HepG2 (cell line): ENCODE measurements at regions not wholly inside any gene's neighbourhood (a gene's known extent, or its start where the extent isn't known, plus 50 kb on each side); places are given as distances from the start of the nearest gene placed in this dataset.

Experiments used
- ATAC-seq: fragments of 200-7000 bp; cut with Tn5 transposase; 3 replicates; pipeline ENCODE4 v1.9.1; 2020; ENCODE audit warnings: mild to moderate bottlenecking, moderate library complexity
- BruUV-seq: library from RNA; stranded (reverse); fragments of 400-500 nt; replicated peaks from 2 replicates; lab custom pipeline; 2021; lab: Mats Ljungman, UMichigan
- CTCF ChIA-PET: fragments of 300-600 bp; formaldehyde crosslinking; extraction: SDS; loops from one replicate; lab custom pipeline; 2021; ENCODE audit warnings: low total read pairs, inconsistent platforms, low intra/inter-chr PET ratio; lab: Yijun Ruan, JAX
- POLR2A ChIA-PET: fragments of 350-600 bp; sonication (Branson Sonifier 250); formaldehyde crosslinking; loops from one replicate; lab custom pipeline; 2020; ENCODE audit warnings: antibody characterized with exemption, inconsistent platforms; lab: Yijun Ruan, JAX
- DNase-seq: peaks from one replicate; pipeline ENCODE4 v3.0.0-alpha.2; 2015; ENCODE audit warnings: low spot score
- FAIRE-seq: peaks from 3 replicates; lab custom pipeline; 2011; peaks lifted over from hg19 to GRCh38; lab: Jason Lieb, UNC
- H2AFZ ChIP-seq: one replicate; pipeline ENCODE4 v1.6.1; 2011; ENCODE audit warnings: low read length, inconsistent platforms
- H3K27ac ChIP-seq: fragments of 300-600 bp; 3 replicates; pipeline ENCODE4 v1.8.0; 2011; ENCODE audit warnings: mixed run types, mild to moderate bottlenecking, mixed read lengths, low read length, inconsistent platforms; ENCODE audit not compliant: insufficient read depth; ENCODE audit errors: extremely low read length
- H3K27me3 ChIP-seq, 2 experiments: fragments of 200-600 bp in 1 of 2; 2 replicates in 1 of 2; 3 replicates in 1 of 2; pipeline versions ENCODE4 v1.6.0 to v1.8.0; 2011; ENCODE audit warnings: low read length in 2 of 2, mild to moderate bottlenecking in 2 of 2, moderate library complexity in 2 of 2, inconsistent platforms in 1 of 2; ENCODE audit not compliant: insufficient read depth in 2 of 2, control insufficient read depth in 1 of 2
- H3K36me3 ChIP-seq, 2 experiments: fragments of 200-600 bp in 1 of 2; replicated peaks in 1 of 2; 2 replicates in 1 of 2; 3 replicates in 1 of 2; pipeline versions ENCODE4 v1.5.1 to v1.8.0; 2011; ENCODE audit warnings: low read length in 2 of 2, inconsistent platforms in 1 of 2; ENCODE audit not compliant: insufficient read depth in 2 of 2, control insufficient read depth in 1 of 2
- H3K4me1 ChIP-seq: 2 replicates; pipeline ENCODE4 v1.5.1; 2012; ENCODE audit warnings: low read length, inconsistent platforms; ENCODE audit not compliant: insufficient read depth
- H3K4me2 ChIP-seq: 2 replicates; pipeline ENCODE4 v1.6.0; 2011; ENCODE audit warnings: low read depth, low read length, inconsistent platforms
- H3K4me3 ChIP-seq, 3 experiments: fragments of 200-600 bp in 1 of 3; sonication (generic), shearing (Covaris generic) in 1 of 3; replicated peaks in 1 of 3; 2 replicates each; pipeline ENCODE4 v1.5.1; 2011 to 2016; ENCODE audit warnings: low read length in 3 of 3, inconsistent platforms in 2 of 3, low read depth in 2 of 3, mild to moderate bottlenecking in 2 of 3, control low read depth in 1 of 3, mixed read lengths in 1 of 3; ENCODE audit not compliant: insufficient read depth in 1 of 3
- H3K79me2 ChIP-seq: one replicate; pipeline ENCODE4 v1.6.1; 2011; ENCODE audit warnings: low read length, inconsistent platforms; ENCODE audit not compliant: insufficient read depth
- H3K9ac ChIP-seq: 2 replicates; pipeline ENCODE4 v1.6.0; 2011; ENCODE audit warnings: mild to moderate bottlenecking, low read depth, low read length, inconsistent platforms; ENCODE audit not compliant: insufficient read depth
- H3K9me3 ChIP-seq: 2 replicates; pipeline ENCODE4 v1.5.1; 2012; ENCODE audit warnings: mild to moderate bottlenecking, low read length
- H4K20me1 ChIP-seq: 2 replicates; pipeline ENCODE4 v1.6.0; 2011; ENCODE audit warnings: inconsistent platforms, mild to moderate bottlenecking, low read length, moderate library complexity; ENCODE audit not compliant: insufficient read depth
- MTF1 ChIP-seq: sonication (generic); formaldehyde crosslinking; IDR thresholded peaks from 2 replicates; pipeline ENCODE4 v1.5.0; 2020; ENCODE audit warnings: missing genetic modification reagents
- NAIF1 ChIP-seq: sonication (generic); formaldehyde crosslinking; IDR thresholded peaks from 2 replicates; pipeline ENCODE4 v1.5.0; 2020; ENCODE audit warnings: mild to moderate bottlenecking, missing genetic modification reagents, borderline replicate concordance
- RBFOX2 ChIP-seq: fragments of 200-400 bp; formaldehyde crosslinking; IDR thresholded peaks from 2 replicates; pipeline ENCODE4 v1.6.1; 2017; ENCODE audit warnings: low read depth, mild to moderate bottlenecking, low read length
- RFX3 ChIP-seq: IDR thresholded peaks from 2 replicates; pipeline ENCODE4 v1.6.1; 2016; ENCODE audit warnings: missing biosample characterization, missing genetic modification reagents
- SIN3B ChIP-seq: fragments of 150-350 bp; IDR thresholded peaks from 2 replicates; pipeline ENCODE4 v1.6.1; 2014; ENCODE audit warnings: low read length
- ZBTB3 ChIP-seq: sonication (generic); formaldehyde crosslinking; IDR thresholded peaks from 2 replicates; pipeline ENCODE4 v1.4.0; 2020; ENCODE audit warnings: low read depth, mild to moderate bottlenecking, moderate library complexity, missing genetic modification reagents, borderline replicate concordance
- ZNF143 ChIP-seq: sonication (generic); formaldehyde crosslinking; IDR thresholded peaks from 2 replicates; pipeline ENCODE4 v1.4.0; 2020; ENCODE audit warnings: missing genetic modification reagents
- ZNF264 ChIP-seq: sonication (generic); formaldehyde crosslinking; IDR thresholded peaks from 2 replicates; pipeline ENCODE4 v1.4.0; 2020; ENCODE audit warnings: missing genetic modification reagents
- ZNF879 ChIP-seq: sonication (generic); formaldehyde crosslinking; IDR thresholded peaks from 2 replicates; pipeline ENCODE4 v1.8.1; 2023; ENCODE audit warnings: missing genetic modification reagents
- WGBS: methylation state at CpG from one replicate; pipeline ENCODE4 v1.1.6; 2017; ENCODE audit warnings: low lambda C conversion rate; 5-methylcytosine and 5-hydroxymethylcytosine counted together
- in situ Hi-C: cut with HindIII; loops from 2 replicates; pipeline ENCODE4 v1.10.0; 2017; ENCODE audit warnings: low pct_unique_long_range_greater_than_20kb; ENCODE audit not compliant: extremely low pct_ligation_motif_present
- intact Hi-C: fragments of 100-400 bp; cut with micrococcal nuclease; formaldehyde crosslinking; loops from one replicate; pipeline ENCODE4 v1.10.0; 2022; ENCODE audit not compliant: unreplicated experiment
- TF ChIP-seq, protein P1 (sequence below): sonication (generic); formaldehyde crosslinking; IDR thresholded peaks from 2 replicates; pipeline ENCODE4 v1.4.0; 2020; ENCODE audit warnings: mild to moderate bottlenecking, missing genetic modification reagents
- TF ChIP-seq, protein P2 (sequence below): sonication (generic); formaldehyde crosslinking; IDR thresholded peaks from 2 replicates; pipeline ENCODE4 v1.4.0; 2020; ENCODE audit warnings: missing genetic modification reagents, low read depth, mild to moderate bottlenecking, borderline replicate concordance
- TF ChIP-seq, protein P3 (sequence below): sonication (generic); formaldehyde crosslinking; IDR thresholded peaks from 2 replicates; pipeline ENCODE4 v1.4.0; 2020; ENCODE audit warnings: missing genetic modification reagents
- TF ChIP-seq, protein P4 (sequence below): sonication (generic); formaldehyde crosslinking; conservative IDR thresholded peaks from 2 replicates; pipeline ENCODE4 v1.4.0; 2020; ENCODE audit warnings: missing genetic modification reagents
- TF ChIP-seq, protein P5 (sequence below): sonication (generic); formaldehyde crosslinking; IDR thresholded peaks from 2 replicates; pipeline ENCODE4 v1.4.0; 2020; ENCODE audit warnings: missing genetic modification reagents, borderline replicate concordance
- TF ChIP-seq, protein P6 (sequence below): sonication (generic); formaldehyde crosslinking; conservative IDR thresholded peaks from 2 replicates; pipeline ENCODE4 v1.8.0; 2022; ENCODE audit warnings: low read depth, missing genetic modification reagents

DNA sequence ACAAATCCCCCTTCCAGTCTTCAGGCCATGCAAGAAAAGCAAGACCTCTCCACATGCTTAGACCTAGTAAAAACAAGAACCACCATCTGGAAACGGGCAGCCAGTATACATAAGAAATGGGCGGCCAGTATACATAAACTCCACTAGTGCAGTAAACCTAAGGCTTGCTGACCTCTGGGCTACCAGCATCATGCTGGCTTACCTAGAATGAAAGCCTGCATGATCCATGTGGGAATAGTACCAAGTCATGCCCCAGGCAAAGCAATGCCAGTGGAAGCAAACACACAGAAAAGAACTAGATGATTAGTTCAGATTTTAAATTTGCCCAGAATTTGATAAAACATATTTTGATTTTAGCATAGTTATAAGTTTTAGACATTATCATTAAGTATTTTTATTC, 1346.4 kb downstream of the EFNA5 start:
- ChIA-PET CTCF (no interaction called here), POLR2A (no interaction called here)
- H3K27me3 ChIP-seq, result no peaks in the 10 kb centered on the region
- H3K27ac ChIP-seq, result no peak overlapping the region
- 0% methylated on average over 2 of the region's 2 CpGs for WGBS
- in situ Hi-C loops (no loop called here), intact Hi-C loops (no loop called here)
- H2AFZ ChIP-seq, result no peak overlapping the region
- H3K4me3 ChIP-seq, result no peak overlapping the region
- H3K4me1 ChIP-seq, result no peaks in the 10 kb centered on the region
- no peaks in the 10 kb centered on the region for H4K20me1 ChIP-seq
- no peak for FAIRE-seq
- H3K36me3 ChIP-seq, result no peaks in the 10 kb centered on the region
- H3K9ac ChIP-seq, result no peak overlapping the region
- DNase-seq, result no peak
- no peaks in the 10 kb centered on the region for H3K79me2 ChIP-seq
- H3K9me3 ChIP-seq, result no peaks in the 10 kb centered on the region
- no peak overlapping the region for H3K4me2 ChIP-seq
- ATAC-seq, result no peak
- TF ChIP-seq, protein P1, sequence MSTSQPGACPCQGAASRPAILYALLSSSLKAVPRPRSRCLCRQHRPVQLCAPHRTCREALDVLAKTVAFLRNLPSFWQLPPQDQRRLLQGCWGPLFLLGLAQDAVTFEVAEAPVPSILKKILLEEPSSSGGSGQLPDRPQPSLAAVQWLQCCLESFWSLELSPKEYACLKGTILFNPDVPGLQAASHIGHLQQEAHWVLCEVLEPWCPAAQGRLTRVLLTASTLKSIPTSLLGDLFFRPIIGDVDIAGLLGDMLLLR (CRISPR knock-in tag), result no peak
- TF ChIP-seq, protein P2, sequence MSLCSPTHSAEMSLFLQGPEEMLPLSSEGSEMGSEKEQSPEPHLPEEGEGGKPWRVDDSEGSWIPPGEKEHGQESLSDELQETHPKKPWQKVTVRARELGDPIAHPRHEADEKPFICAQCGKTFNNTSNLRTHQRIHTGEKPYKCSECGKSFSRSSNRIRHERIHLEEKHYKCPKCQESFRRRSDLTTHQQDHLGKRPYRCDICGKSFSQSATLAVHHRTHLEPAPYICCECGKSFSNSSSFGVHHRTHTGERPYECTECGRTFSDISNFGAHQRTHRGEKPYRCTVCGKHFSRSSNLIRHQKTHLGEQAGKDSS (CRISPR knock-in tag), result no peak
- no peak for TF ChIP-seq ZNF879 (CRISPR knock-in tag)
- TF ChIP-seq, protein P3, sequence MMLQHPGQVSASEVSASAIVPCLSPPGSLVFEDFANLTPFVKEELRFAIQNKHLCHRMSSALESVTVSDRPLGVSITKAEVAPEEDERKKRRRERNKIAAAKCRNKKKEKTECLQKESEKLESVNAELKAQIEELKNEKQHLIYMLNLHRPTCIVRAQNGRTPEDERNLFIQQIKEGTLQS (CRISPR knock-in tag), result no peak
- TF ChIP-seq SIN3B, result no peak
- TF ChIP-seq RFX3, result no peak
- TF ChIP-seq ZNF264 (CRISPR knock-in tag), result no peak
- TF ChIP-seq ZBTB3 (CRISPR knock-in tag), result no peak
- TF ChIP-seq, protein P4, sequence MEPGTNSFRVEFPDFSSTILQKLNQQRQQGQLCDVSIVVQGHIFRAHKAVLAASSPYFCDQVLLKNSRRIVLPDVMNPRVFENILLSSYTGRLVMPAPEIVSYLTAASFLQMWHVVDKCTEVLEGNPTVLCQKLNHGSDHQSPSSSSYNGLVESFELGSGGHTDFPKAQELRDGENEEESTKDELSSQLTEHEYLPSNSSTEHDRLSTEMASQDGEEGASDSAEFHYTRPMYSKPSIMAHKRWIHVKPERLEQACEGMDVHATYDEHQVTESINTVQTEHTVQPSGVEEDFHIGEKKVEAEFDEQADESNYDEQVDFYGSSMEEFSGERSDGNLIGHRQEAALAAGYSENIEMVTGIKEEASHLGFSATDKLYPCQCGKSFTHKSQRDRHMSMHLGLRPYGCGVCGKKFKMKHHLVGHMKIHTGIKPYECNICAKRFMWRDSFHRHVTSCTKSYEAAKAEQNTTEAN, result no peak
- no peak for TF ChIP-seq MTF1
- no peak for TF ChIP-seq NAIF1 (CRISPR knock-in tag)
- no peak for TF ChIP-seq RBFOX2
- TF ChIP-seq ZNF143 (CRISPR knock-in tag), result no peak
- TF ChIP-seq, protein P5, sequence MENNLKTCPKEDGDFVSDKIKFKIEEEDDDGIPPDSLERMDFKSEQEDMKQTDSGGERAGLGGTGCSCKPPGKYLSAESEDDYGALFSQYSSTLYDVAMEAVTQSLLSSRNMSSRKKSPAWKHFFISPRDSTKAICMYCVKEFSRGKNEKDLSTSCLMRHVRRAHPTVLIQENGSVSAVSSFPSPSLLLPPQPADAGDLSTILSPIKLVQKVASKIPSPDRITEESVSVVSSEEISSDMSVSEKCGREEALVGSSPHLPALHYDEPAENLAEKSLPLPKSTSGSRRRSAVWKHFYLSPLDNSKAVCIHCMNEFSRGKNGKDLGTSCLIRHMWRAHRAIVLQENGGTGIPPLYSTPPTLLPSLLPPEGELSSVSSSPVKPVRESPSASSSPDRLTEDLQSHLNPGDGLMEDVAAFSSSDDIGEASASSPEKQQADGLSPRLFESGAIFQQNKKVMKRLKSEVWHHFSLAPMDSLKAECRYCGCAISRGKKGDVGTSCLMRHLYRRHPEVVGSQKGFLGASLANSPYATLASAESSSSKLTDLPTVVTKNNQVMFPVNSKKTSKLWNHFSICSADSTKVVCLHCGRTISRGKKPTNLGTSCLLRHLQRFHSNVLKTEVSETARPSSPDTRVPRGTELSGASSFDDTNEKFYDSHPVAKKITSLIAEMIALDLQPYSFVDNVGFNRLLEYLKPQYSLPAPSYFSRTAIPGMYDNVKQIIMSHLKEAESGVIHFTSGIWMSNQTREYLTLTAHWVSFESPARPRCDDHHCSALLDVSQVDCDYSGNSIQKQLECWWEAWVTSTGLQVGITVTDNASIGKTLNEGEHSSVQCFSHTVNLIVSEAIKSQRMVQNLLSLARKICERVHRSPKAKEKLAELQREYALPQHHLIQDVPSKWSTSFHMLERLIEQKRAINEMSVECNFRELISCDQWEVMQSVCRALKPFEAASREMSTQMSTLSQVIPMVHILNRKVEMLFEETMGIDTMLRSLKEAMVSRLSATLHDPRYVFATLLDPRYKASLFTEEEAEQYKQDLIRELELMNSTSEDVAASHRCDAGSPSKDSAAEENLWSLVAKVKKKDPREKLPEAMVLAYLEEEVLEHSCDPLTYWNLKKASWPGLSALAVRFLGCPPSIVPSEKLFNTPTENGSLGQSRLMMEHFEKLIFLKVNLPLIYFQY (CRISPR knock-in tag), result no peak
- TF ChIP-seq, protein P6, sequence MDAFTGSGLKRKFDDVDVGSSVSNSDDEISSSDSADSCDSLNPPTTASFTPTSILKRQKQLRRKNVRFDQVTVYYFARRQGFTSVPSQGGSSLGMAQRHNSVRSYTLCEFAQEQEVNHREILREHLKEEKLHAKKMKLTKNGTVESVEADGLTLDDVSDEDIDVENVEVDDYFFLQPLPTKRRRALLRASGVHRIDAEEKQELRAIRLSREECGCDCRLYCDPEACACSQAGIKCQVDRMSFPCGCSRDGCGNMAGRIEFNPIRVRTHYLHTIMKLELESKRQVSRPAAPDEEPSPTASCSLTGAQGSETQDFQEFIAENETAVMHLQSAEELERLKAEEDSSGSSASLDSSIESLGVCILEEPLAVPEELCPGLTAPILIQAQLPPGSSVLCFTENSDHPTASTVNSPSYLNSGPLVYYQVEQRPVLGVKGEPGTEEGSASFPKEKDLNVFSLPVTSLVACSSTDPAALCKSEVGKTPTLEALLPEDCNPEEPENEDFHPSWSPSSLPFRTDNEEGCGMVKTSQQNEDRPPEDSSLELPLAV (CRISPR knock-in tag), result no peak
- no TSS peak for BruUV-seq
